ENCODE measurements at regions not wholly inside any gene's neighbourhood (a gene's known extent, or its start where the extent isn't known, plus 50 kb on each side); places are given as distances from the start of the nearest gene placed in this dataset.

DNA sequence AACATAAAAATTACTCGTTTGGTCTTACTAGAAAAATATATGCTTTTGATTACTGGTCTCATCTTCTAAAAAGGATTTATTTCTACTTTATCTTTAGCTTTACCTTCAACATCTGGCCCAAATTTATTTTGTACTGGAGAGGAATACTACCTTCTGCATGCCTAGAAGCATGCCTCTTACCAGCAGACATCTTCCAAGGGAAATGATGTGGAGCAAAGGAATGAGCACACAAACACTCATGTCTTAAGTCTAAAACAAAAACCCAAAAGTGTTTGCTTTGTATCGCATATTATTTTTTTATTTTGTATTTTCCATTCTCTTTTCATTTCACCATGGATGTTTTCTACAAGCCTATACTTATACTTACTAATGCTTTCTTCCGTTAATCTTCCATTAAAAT lies 304.6 kb upstream of the KCNMB2 start:
- 93 to 96% methylated on average over 3 of the region's 3 CpGs for WGBS, 2 donors
- no peaks in the 10 kb centered on the region for H3K36me3 ChIP-seq
- H3K27me3 ChIP-seq, result no peaks in the 10 kb centered on the region
- H3K27ac ChIP-seq, result no peak overlapping the region
- intact Hi-C loops (cut with DNase I), result no loop called here
- H3K9me3 ChIP-seq, result peaks cover 0 to 5% (median 0%) of the 10 kb centered on the region in 4 donors
- no peak for DNase-seq
- TF ChIP-seq EP300 (IDR thresholded peaks at IDR 0.05) (no peak), POLR2A (IDR thresholded peaks at IDR 0.05) (no peak), POLR2AphosphoS5 (IDR thresholded peaks at IDR 0.05) (no peak), CTCF (IDR thresholded peaks at IDR 0.05) (no peak)
- no peak overlapping the region for H3K4me3 ChIP-seq
- peaks cover 0 to 5% (median 0%) of the 10 kb centered on the region in 4 donors for H3K4me1 ChIP-seq

- H3K4me1 ChIP-seq, result peaks cover 0 to 17% (median 5%) of the 10 kb centered on the region in 4 donors
- H3K9me3 ChIP-seq, result peaks cover 0 to 5% (median 0%) of the 10 kb centered on the region in 4 donors
- TF ChIP-seq POLR2AphosphoS5 (IDR thresholded peaks at IDR 0.05) (no peak), EP300 (IDR thresholded peaks at IDR 0.05) (no peak), CTCF (IDR thresholded peaks at IDR 0.05) (no peak)
- H3K36me3 ChIP-seq, result no peaks in the 10 kb centered on the region
- no peak for DNase-seq
- intact Hi-C loops (cut with DNase I), result no loop called here
- H3K27me3 ChIP-seq, result no peaks in the 10 kb centered on the region
- no peak overlapping the region for H3K27ac ChIP-seq
- 94 to 95% methylated on average over 5 of the region's 5 CpGs for WGBS, 2 donors
- H3K4me3 ChIP-seq, result no peak overlapping the region
These were observed 302.7 kb upstream of the KCNMB2 start for GRCh38 chr3:178233371-178234071.

- Histone ChIP-seq H3K4me1 (peaks cover 0 to 19% (median 7%) of the 10 kb centered on the region in 4 donors), H3K4me3 (peak overlapping the region in 1 of 4 donors; percentile 12), H3K27ac (no peak overlapping the region), H3K36me3 (no peaks in the 10 kb centered on the region), H3K27me3 (no peaks in the 10 kb centered on the region), H3K9me3 (no peaks in the 10 kb centered on the region)
- TF ChIP-seq EP300 (IDR thresholded peaks at IDR 0.05) (no peak), POLR2AphosphoS5 (IDR thresholded peaks at IDR 0.05) (no peak), CTCF (IDR thresholded peaks at IDR 0.05) (no peak), POLR2A (IDR thresholded peaks at IDR 0.05) (no peak)
- intact Hi-C loops (cut with DNase I), result no loop called here
- DNase-seq, result no peak
- WGBS, 2 donors, result 88 to 90% methylated on average over 5 of the region's 5 CpGs
These were observed 299.5 kb upstream of the KCNMB2 start for GRCh38 chr3:178236555-178237277.

- Histone ChIP-seq H3K36me3 (no peaks in the 10 kb centered on the region), H3K27ac (no peak overlapping the region), H3K9me3 (no peaks in the 10 kb centered on the region), H3K4me1 (peaks cover 0 to 19% (median 7%) of the 10 kb centered on the region in 4 donors), H3K27me3 (no peaks in the 10 kb centered on the region), H3K4me3 (no peak overlapping the region)
- no peak for DNase-seq
- TF ChIP-seq POLR2A (IDR thresholded peaks at IDR 0.05) (no peak), EP300 (IDR thresholded peaks at IDR 0.05) (no peak), POLR2AphosphoS5 (IDR thresholded peaks at IDR 0.05) (no peak), CTCF (IDR thresholded peaks at IDR 0.05) (no peak)
- intact Hi-C loops (cut with DNase I), result no loop called here
These were observed 298.1 kb upstream of the KCNMB2 start for GRCh38 chr3:178238179-178238578.
